K562 (cell line): ENCODE measurements at regions not wholly inside any gene's neighbourhood (a gene's known extent, or its start where the extent isn't known, plus 50 kb on each side); places are given as distances from the start of the nearest gene placed in this dataset.

Experiments
- ATAC-seq: fragments of 200-7000 bp; cut with Tn5 transposase; 3 replicates; pipeline ENCODE4 v1.9.1; 2020; ENCODE audit warnings: moderate library complexity
- BruUV-seq: library from RNA; stranded (reverse); fragments of 400-500 nt; replicated peaks from 2 replicates; lab custom pipeline; 2021; lab: Mats Ljungman, UMichigan
- CTCF ChIA-PET: fragments of 300-600 bp; formaldehyde crosslinking; extraction: SDS; loops from one replicate; lab custom pipeline; 2021; ENCODE audit warnings: low intra/inter-chr PET ratio; lab: Yijun Ruan, JAX
- POLR2A ChIA-PET: fragments of 300-600, 350-650 bp; sonication (Branson Sonifier 250); formaldehyde crosslinking; extraction: SDS; loops from one replicate; lab custom pipeline; 2021; ENCODE audit warnings: antibody characterized with exemption, inconsistent platforms; lab: Yijun Ruan, JAX
- DNase-seq, 4 experiments: peaks; one replicate each; pipeline versions ENCODE4 v3.0.0 to v3.0.0-alpha.2; 2011 to 2018; ENCODE audit warnings: low spot score in 3 of 4, mixed read lengths in 3 of 4; ENCODE audit errors: extremely low read depth in 1 of 4
- FAIRE-seq: peaks from 2 replicates; lab custom pipeline; 2011; peaks lifted over from hg19 to GRCh38; lab: Jason Lieb, UNC
- H2AFZ ChIP-seq: 2 replicates; pipeline ENCODE4 v1.6.0; 2011; ENCODE audit warnings: low read depth, low read length, control low read depth, inconsistent platforms
- H3K27ac ChIP-seq: fragments of 200-600 bp; 3 replicates; pipeline ENCODE4 v1.8.0; 2011; ENCODE audit warnings: low read depth, mild to moderate bottlenecking, control low read depth, inconsistent platforms, low read length, moderate library complexity, mixed read lengths; ENCODE audit errors: extremely low read depth
- H3K27me3 ChIP-seq, 2 experiments: fragments of 300-600 bp in 1 of 2; 2 replicates in 1 of 2; 3 replicates in 1 of 2; pipeline versions ENCODE4 v1.6.0 to v1.8.0; 2011; ENCODE audit warnings: inconsistent platforms in 2 of 2, low read length in 2 of 2, mild to moderate bottlenecking in 1 of 2, mixed read lengths in 1 of 2, moderate library complexity in 1 of 2; ENCODE audit not compliant: control insufficient read depth in 2 of 2, insufficient read depth in 2 of 2
- H3K36me3 ChIP-seq: fragments of 300-600 bp; 3 replicates; pipeline ENCODE4 v1.8.0; 2011; ENCODE audit warnings: mild to moderate bottlenecking, low read length, inconsistent platforms; ENCODE audit not compliant: control insufficient read depth, insufficient read depth
- H3K4me1 ChIP-seq, 2 experiments: fragments of 200-600 bp in 1 of 2; replicated peaks in 1 of 2; 2 replicates in 1 of 2; 3 replicates in 1 of 2; pipeline versions ENCODE4 v1.5.1 to v1.8.0; 2011; ENCODE audit warnings: inconsistent platforms in 2 of 2, low read length in 2 of 2, mild to moderate bottlenecking in 1 of 2, mixed read lengths in 1 of 2, moderate library complexity in 1 of 2; ENCODE audit not compliant: control insufficient read depth in 2 of 2, insufficient read depth in 2 of 2
- H3K4me2 ChIP-seq: 2 replicates; pipeline ENCODE4 v1.6.1; 2011; ENCODE audit warnings: low read length, control low read depth, inconsistent platforms, mixed read lengths; ENCODE audit not compliant: insufficient read depth
- H3K4me3 ChIP-seq: fragments of 200-600 bp; sonication (generic), shearing (Covaris generic); 2 replicates; pipeline ENCODE4 v1.5.1; 2016; ENCODE audit warnings: control low read depth, inconsistent platforms
- H3K79me2 ChIP-seq: fragments of 200-600 bp; 3 replicates; pipeline ENCODE4 v1.8.0; 2011; ENCODE audit warnings: low read length, inconsistent platforms; ENCODE audit not compliant: control insufficient read depth, insufficient read depth
- H3K9ac ChIP-seq, 2 experiments: 2 replicates each; pipeline versions ENCODE4 v1.6.0 to v1.6.1; 2011; ENCODE audit warnings: low read depth in 2 of 2, low read length in 2 of 2, control low read depth in 1 of 2, inconsistent platforms in 1 of 2, mild to moderate bottlenecking in 1 of 2, mixed read lengths in 1 of 2; ENCODE audit not compliant: insufficient read depth in 1 of 2
- H3K9me1 ChIP-seq: one replicate; pipeline ENCODE4 v1.6.0; 2011; ENCODE audit warnings: inconsistent platforms, mild to moderate bottlenecking, low read length, moderate library complexity; ENCODE audit not compliant: control insufficient read depth, insufficient read depth
- H3K9me3 ChIP-seq: replicated peaks from 2 replicates; pipeline ENCODE4 v1.5.1; 2011; ENCODE audit warnings: low read depth, low read length, inconsistent platforms; ENCODE audit not compliant: control insufficient read depth, insufficient read depth
- H4K20me1 ChIP-seq: replicated peaks from 2 replicates; pipeline ENCODE4 v1.6.1; 2011; ENCODE audit warnings: low read length, inconsistent platforms, mixed read lengths; ENCODE audit not compliant: control insufficient read depth, insufficient read depth
- CREB5 ChIP-seq: fragments of 250-450 bp; sonication (Bioruptor Pico); IDR thresholded peaks from 2 replicates; pipeline ENCODE4 v1.5.0; 2020; ENCODE audit warnings: mild to moderate bottlenecking
- HDAC2 ChIP-seq: fragments of 450-650 bp; IDR thresholded peaks from 2 replicates; pipeline ENCODE4 v1.6.1; 2016; ENCODE audit warnings: mild to moderate bottlenecking
- HOXB6 ChIP-seq: fragments of 250-450 bp; sonication (Bioruptor Pico); IDR thresholded peaks from 2 replicates; pipeline ENCODE4 v1.5.1; 2022; ENCODE audit warnings: mild to moderate bottlenecking, borderline replicate concordance
- MNT ChIP-seq, 2 experiments: fragments of 450-650 bp; conservative IDR thresholded peaks; 2 replicates each; pipeline ENCODE4 v1.6.1; 2017; ENCODE audit warnings: mild to moderate bottlenecking in 2 of 2, moderate library complexity in 2 of 2
- NFIX ChIP-seq: fragments of 250-450 bp; sonication (Bioruptor Pico); IDR thresholded peaks from 2 replicates; pipeline ENCODE4 v1.4.0; 2020; ENCODE audit warnings: low read depth, mild to moderate bottlenecking, moderate library complexity
- TAF1 ChIP-seq: IDR thresholded peaks from 2 replicates; pipeline ENCODE4 v1.6.1; 2011; ENCODE audit warnings: mild to moderate bottlenecking, low read length, moderate library complexity; ENCODE audit not compliant: insufficient read depth, control insufficient read depth, severe bottlenecking; ENCODE audit errors: extremely low read depth
- ZFP91 ChIP-seq: sonication (generic); formaldehyde crosslinking; IDR thresholded peaks from 2 replicates; pipeline ENCODE4 v1.8.0; 2022; ENCODE audit warnings: mild to moderate bottlenecking, missing genetic modification reagents
- WGBS: fragments of 100-300 bp; shearing (Covaris generic); methylation state at CpG from one replicate; pipeline ENCODE4 v1.1.6; 2016; ENCODE audit warnings: low coverage, mixed read lengths; ENCODE audit not compliant: insufficient coverage; ENCODE audit errors: missing lambda C conversion rate; 5-methylcytosine and 5-hydroxymethylcytosine counted together
- in situ Hi-C: fragments of 300-500 bp; cut with MboI; formaldehyde crosslinking; loops from 4 replicates; pipeline ENCODE4 v1.15.0; 2018; ENCODE audit warnings: inconsistent platforms, mixed read lengths
- intact Hi-C: fragments of 100-400 bp; cut with micrococcal nuclease; formaldehyde crosslinking; loops from 2 replicates; pipeline ENCODE4 v1.14.2; 2022

GRCh38 chr2:234687718-234688475 lies 191.0 kb upstream of the ARL4C start:
- Histone ChIP-seq H3K4me3 (no peak overlapping the region), H3K27me3 (no peaks in the 10 kb centered on the region; a peak in 1 of 5 replicates), H3K9me3 (no peaks in the 10 kb centered on the region), H3K36me3 (no peaks in the 10 kb centered on the region), H3K27ac (no peak overlapping the region), H4K20me1 (no peaks in the 10 kb centered on the region), H3K79me2 (no peaks in the 10 kb centered on the region), H3K4me1 (no peaks in the 10 kb centered on the region), H3K4me2 (no peak overlapping the region), H3K9ac (no peak overlapping the region), H3K9me1 (no peaks in the 10 kb centered on the region), H2AFZ (no peak overlapping the region)
- ATAC-seq (no peak), FAIRE-seq (no peak), DNase-seq (no peak)
- TF ChIP-seq NFIX (CRISPR knock-in tag): no peak
- TF ChIP-seq CREB5 (CRISPR knock-in tag): no peak
- no peak for TF ChIP-seq HDAC2
- TF ChIP-seq HOXB6: no peak
- no peak for TF ChIP-seq TAF1
- TF ChIP-seq MNT (conservative IDR thresholded peaks at IDR 0.05): no peak
- no peak for TF ChIP-seq ZFP91 (CRISPR knock-in tag)
- WGBS: 0% methylated on average over 6 of the region's 6 CpGs
- ChIA-PET POLR2A (no interaction called here), CTCF (no interaction called here)
- intact Hi-C loops: no loop called here
- in situ Hi-C loops: no loop called here
- no TSS peak for BruUV-seq
